ENCODE measurements at regions not wholly inside any gene's neighbourhood (a gene's known extent, or its start where the extent isn't known, plus 50 kb on each side); places are given as distances from the start of the nearest gene placed in this dataset.

- ATAC-seq (no peak), DNase-seq (ENCODE audit: low read depth, low spot score) (no peak)
- ChIA-PET CTCF (no interaction called here), POLR2A (no interaction called here)
- H3K4me3 ChIP-seq (ENCODE audit: low read depth in 2 of 2, low read length in 2 of 2), result no peak overlapping the region
- TF ChIP-seq TCF7L2 (IDR thresholded peaks at IDR 0.05; ENCODE audit: low read depth, low read length), result no peak
- TF ChIP-seq, protein P1, sequence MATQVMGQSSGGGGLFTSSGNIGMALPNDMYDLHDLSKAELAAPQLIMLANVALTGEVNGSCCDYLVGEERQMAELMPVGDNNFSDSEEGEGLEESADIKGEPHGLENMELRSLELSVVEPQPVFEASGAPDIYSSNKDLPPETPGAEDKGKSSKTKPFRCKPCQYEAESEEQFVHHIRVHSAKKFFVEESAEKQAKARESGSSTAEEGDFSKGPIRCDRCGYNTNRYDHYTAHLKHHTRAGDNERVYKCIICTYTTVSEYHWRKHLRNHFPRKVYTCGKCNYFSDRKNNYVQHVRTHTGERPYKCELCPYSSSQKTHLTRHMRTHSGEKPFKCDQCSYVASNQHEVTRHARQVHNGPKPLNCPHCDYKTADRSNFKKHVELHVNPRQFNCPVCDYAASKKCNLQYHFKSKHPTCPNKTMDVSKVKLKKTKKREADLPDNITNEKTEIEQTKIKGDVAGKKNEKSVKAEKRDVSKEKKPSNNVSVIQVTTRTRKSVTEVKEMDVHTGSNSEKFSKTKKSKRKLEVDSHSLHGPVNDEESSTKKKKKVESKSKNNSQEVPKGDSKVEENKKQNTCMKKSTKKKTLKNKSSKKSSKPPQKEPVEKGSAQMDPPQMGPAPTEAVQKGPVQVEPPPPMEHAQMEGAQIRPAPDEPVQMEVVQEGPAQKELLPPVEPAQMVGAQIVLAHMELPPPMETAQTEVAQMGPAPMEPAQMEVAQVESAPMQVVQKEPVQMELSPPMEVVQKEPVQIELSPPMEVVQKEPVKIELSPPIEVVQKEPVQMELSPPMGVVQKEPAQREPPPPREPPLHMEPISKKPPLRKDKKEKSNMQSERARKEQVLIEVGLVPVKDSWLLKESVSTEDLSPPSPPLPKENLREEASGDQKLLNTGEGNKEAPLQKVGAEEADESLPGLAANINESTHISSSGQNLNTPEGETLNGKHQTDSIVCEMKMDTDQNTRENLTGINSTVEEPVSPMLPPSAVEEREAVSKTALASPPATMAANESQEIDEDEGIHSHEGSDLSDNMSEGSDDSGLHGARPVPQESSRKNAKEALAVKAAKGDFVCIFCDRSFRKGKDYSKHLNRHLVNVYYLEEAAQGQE (IDR thresholded peaks at IDR 0.05; ENCODE audit: insufficient read depth in 1 of 2, low read depth in 2 of 2, low read length in 1 of 2), result no peak
- TF ChIP-seq POLR2AphosphoS5 (IDR thresholded peaks at IDR 0.05; ENCODE audit: low read depth, low read length), result no peak
- TF ChIP-seq CTCF (IDR thresholded peaks at IDR 0.05), result no peak
- TF ChIP-seq SIN3A (IDR thresholded peaks at IDR 0.05; ENCODE audit: borderline replicate concordance, insufficient read depth, low read depth, low read length), result no peak
- BruUV-seq (replicated peaks), result no TSS peak
- intact Hi-C loops (cut with micrococcal nuclease; ENCODE audit: unreplicated experiment) (no loop called here), in situ Hi-C loops (cut with HindIII; ENCODE audit: low pct_unique_long_range_greater_than_20kb, low sequenced_read_pairs) (no loop called here)
- H3K9me3 ChIP-seq (ENCODE audit: control insufficient read depth, insufficient read depth, low read depth, low read length), result no peaks in the 10 kb centered on the region
- H3K27ac ChIP-seq (ENCODE audit: low read length), result no peak overlapping the region
- H3K36me3 ChIP-seq (ENCODE audit: control insufficient read depth, insufficient read depth, low read length), result no peaks in the 10 kb centered on the region
- H3K27me3 ChIP-seq (ENCODE audit: control insufficient read depth, insufficient read depth, low read length), result no peaks in the 10 kb centered on the region
- H3K4me1 ChIP-seq (ENCODE audit: control insufficient read depth, insufficient read depth, low read length), result no peaks in the 10 kb centered on the region
These were observed 719.8 kb upstream of the ADGRL4 start for GRCh38 chr1:79726321-79726720.

DNA sequence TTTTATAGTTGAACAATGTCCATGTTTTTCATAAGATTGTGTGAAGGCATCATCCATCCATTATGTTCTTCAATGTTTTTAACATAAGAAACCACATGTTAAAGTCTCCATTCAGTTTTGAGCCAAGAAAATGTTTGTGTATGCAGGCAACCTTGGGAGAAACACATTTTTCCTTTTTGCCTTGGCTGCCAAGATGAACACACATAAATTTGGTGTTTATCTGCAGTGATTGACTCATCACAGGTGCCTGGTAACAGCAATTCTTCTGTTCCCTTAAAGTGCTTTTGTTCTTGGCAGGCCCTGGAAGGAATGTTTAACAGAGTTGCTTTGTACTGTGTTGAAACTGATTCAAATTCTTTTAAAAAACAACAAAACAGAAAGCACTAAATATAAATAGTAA, 709.9 kb upstream of the ADGRL4 start:
- Histone ChIP-seq H3K4me3 (ENCODE audit: low read depth in 2 of 2, low read length in 2 of 2) (no peak overlapping the region), H3K9me3 (ENCODE audit: control insufficient read depth, insufficient read depth, low read depth, low read length) (no peaks in the 10 kb centered on the region), H3K36me3 (ENCODE audit: control insufficient read depth, insufficient read depth, low read length) (no peaks in the 10 kb centered on the region), H3K4me1 (ENCODE audit: control insufficient read depth, insufficient read depth, low read length) (no peaks in the 10 kb centered on the region), H3K27me3 (ENCODE audit: control insufficient read depth, insufficient read depth, low read length) (no peaks in the 10 kb centered on the region), H3K27ac (ENCODE audit: low read length) (no peak overlapping the region)
- no peak for TF ChIP-seq SIN3A (IDR thresholded peaks at IDR 0.05; ENCODE audit: borderline replicate concordance, insufficient read depth, low read depth, low read length)
- TF ChIP-seq TCF7L2 (IDR thresholded peaks at IDR 0.05; ENCODE audit: low read depth, low read length), result no peak
- TF ChIP-seq, protein P1 (IDR thresholded peaks at IDR 0.05; ENCODE audit: insufficient read depth in 1 of 2, low read depth in 2 of 2, low read length in 1 of 2), result no peak
- no peak for TF ChIP-seq CTCF (IDR thresholded peaks at IDR 0.05)
- no peak for TF ChIP-seq POLR2AphosphoS5 (IDR thresholded peaks at IDR 0.05; ENCODE audit: low read depth, low read length)
- ATAC-seq, result no peak
- POLR2A ChIA-PET, result no interaction called here
- in situ Hi-C loops (cut with HindIII; ENCODE audit: low pct_unique_long_range_greater_than_20kb, low sequenced_read_pairs) (no loop called here), intact Hi-C loops (cut with micrococcal nuclease; ENCODE audit: unreplicated experiment) (no loop called here)
- CTCF ChIA-PET, result no interaction called here
- no TSS peak for BruUV-seq (replicated peaks)
- DNase-seq (ENCODE audit: low read depth, low spot score), result no peak

Data from Panc1 (cell line).